HEK293 (cell line): ENCODE measurements at regions not wholly inside any gene's neighbourhood (a gene's known extent, or its start where the extent isn't known, plus 50 kb on each side); places are given as distances from the start of the nearest gene placed in this dataset.
A peak's percentile ranks its signal among the peaks of the same experiment; 100 is the strongest.

Experiments
- CTCF ChIA-PET: fragments of 350-600 bp; formaldehyde crosslinking; extraction: SDS; loops from one replicate; lab custom pipeline; 2021; ENCODE audit warnings: antibody characterized with exemption; lab: Yijun Ruan, JAX
- POLR2A ChIA-PET: fragments of 300-600 bp; formaldehyde crosslinking; extraction: SDS; loops from one replicate; lab custom pipeline; 2020; ENCODE audit warnings: antibody characterized with exemption, inconsistent platforms; lab: Yijun Ruan, JAX
- H3K27ac ChIP-seq: fragments of 200-500 bp; sonication (Bioruptor generic); 2 replicates; pipeline ENCODE4 v1.5.1; 2014; ENCODE audit warnings: low read depth, low read length, control low read depth, inconsistent platforms; ENCODE audit errors: extremely low read depth
- H3K36me3 ChIP-seq, 2 experiments: fragments of 200-500 bp in 1 of 2; sonication (Bioruptor generic) in 1 of 2; 1 replicate in 1 of 2; 2 replicates in 1 of 2; pipeline ENCODE4 v1.5.1; 2014 to 2017; ENCODE audit warnings: inconsistent platforms in 2 of 2, low read length in 2 of 2; ENCODE audit not compliant: control insufficient read depth in 2 of 2, insufficient read depth in 1 of 2
- H3K4me1 ChIP-seq: fragments of 200-500 bp; sonication (Bioruptor generic); 2 replicates; pipeline ENCODE4 v1.5.1; 2014; ENCODE audit warnings: mild to moderate bottlenecking, low read length, inconsistent platforms; ENCODE audit not compliant: control insufficient read depth, insufficient read depth
- H3K4me3 ChIP-seq: 2 replicates; pipeline ENCODE4 v1.5.1; 2011; ENCODE audit warnings: low read depth, mild to moderate bottlenecking, control low read depth, low read length, moderate library complexity
- H3K9me3 ChIP-seq: fragments of 200-500 bp; sonication (Bioruptor generic); 2 replicates; pipeline ENCODE4 v1.5.1; 2014; ENCODE audit warnings: low read depth, low read length, inconsistent platforms; ENCODE audit not compliant: control insufficient read depth, insufficient read depth
- GLI4 ChIP-seq: fragments of 450-650 bp; formaldehyde crosslinking; IDR thresholded peaks from 2 replicates; pipeline ENCODE4 v1.5.1; 2016; ENCODE audit warnings: missing biosample characterization, missing genetic modification characterization
- GLIS2 ChIP-seq: fragments of 450-650 bp; formaldehyde crosslinking; IDR thresholded peaks from 2 replicates; pipeline ENCODE4 v1.5.1; 2016; ENCODE audit warnings: missing biosample characterization, missing genetic modification characterization
- MZF1 ChIP-seq: fragments of 450-650 bp; formaldehyde crosslinking; IDR thresholded peaks from 2 replicates; pipeline ENCODE4 v1.5.1; 2017; ENCODE audit warnings: missing biosample characterization, missing genetic modification characterization, borderline replicate concordance
- ZBTB1 ChIP-seq: fragments of 450-650 bp; formaldehyde crosslinking; IDR thresholded peaks from 2 replicates; pipeline ENCODE4 v1.5.1; 2016; ENCODE audit warnings: missing biosample characterization, missing genetic modification characterization
- ZBTB20 ChIP-seq: fragments of 450-650 bp; formaldehyde crosslinking; IDR thresholded peaks from 2 replicates; pipeline ENCODE4 v1.5.1; 2016; ENCODE audit warnings: missing biosample characterization, missing genetic modification characterization
- ZFP69B ChIP-seq: fragments of 450-650 bp; formaldehyde crosslinking; IDR thresholded peaks from 2 replicates; pipeline ENCODE4 v1.5.1; 2016; ENCODE audit warnings: missing biosample characterization, missing genetic modification characterization
- ZNF211 ChIP-seq: fragments of 450-650 bp; formaldehyde crosslinking; IDR thresholded peaks from 2 replicates; pipeline ENCODE4 v1.5.1; 2016; ENCODE audit warnings: low read depth, missing biosample characterization, missing genetic modification characterization
- ZNF274 ChIP-seq, 2 experiments: fragments of 200-500 bp in 1 of 2; fragments of 450-650 bp in 1 of 2; sonication (Bioruptor generic) in 1 of 2; formaldehyde crosslinking in 1 of 2; IDR thresholded peaks; 2 replicates each; pipeline versions ENCODE4 v1.5.1 to v1.6.1; 2014 to 2016; ENCODE audit warnings: borderline replicate concordance in 1 of 2, inconsistent platforms in 1 of 2, low read length in 1 of 2, missing biosample characterization in 1 of 2, missing genetic modification characterization in 1 of 2
- ZNF350 ChIP-seq: fragments of 450-650 bp; formaldehyde crosslinking; IDR thresholded peaks from 2 replicates; pipeline ENCODE4 v1.5.0; 2017; ENCODE audit warnings: missing biosample characterization, mild to moderate bottlenecking, missing genetic modification characterization
- ZNF558 ChIP-seq: fragments of 450-650 bp; formaldehyde crosslinking; IDR thresholded peaks from 2 replicates; pipeline ENCODE4 v1.5.1; 2016; ENCODE audit warnings: missing biosample characterization, missing genetic modification characterization
- ZNF624 ChIP-seq: fragments of 450-650 bp; formaldehyde crosslinking; IDR thresholded peaks from 2 replicates; pipeline ENCODE4 v1.5.1; 2017; ENCODE audit warnings: missing biosample characterization, missing genetic modification characterization
- ZNF660 ChIP-seq: fragments of 450-650 bp; IDR thresholded peaks from 2 replicates; pipeline ENCODE4 v1.5.1; 2018; ENCODE audit warnings: missing biosample characterization, mild to moderate bottlenecking, missing genetic modification characterization
- ZNF776 ChIP-seq: fragments of 450-650 bp; formaldehyde crosslinking; IDR thresholded peaks from 2 replicates; pipeline ENCODE4 v1.5.0; 2017; ENCODE audit warnings: missing biosample characterization, missing genetic modification characterization, borderline replicate concordance
- ZNF791 ChIP-seq: fragments of 450-650 bp; formaldehyde crosslinking; IDR thresholded peaks from 2 replicates; pipeline ENCODE4 v1.5.1; 2016; ENCODE audit warnings: missing biosample characterization, missing genetic modification characterization
- TF ChIP-seq, protein P1 (sequence below): fragments of 450-650 bp; formaldehyde crosslinking; IDR thresholded peaks from 2 replicates; pipeline ENCODE4 v1.5.1; 2016; ENCODE audit warnings: missing biosample characterization, missing genetic modification characterization
- TF ChIP-seq, protein P2 (sequence below): fragments of 450-650 bp; formaldehyde crosslinking; IDR thresholded peaks from 2 replicates; pipeline ENCODE4 v1.5.1; 2016; ENCODE audit warnings: missing biosample characterization, missing genetic modification characterization
- TF ChIP-seq, protein P3 (sequence below): fragments of 450-650 bp; formaldehyde crosslinking; IDR thresholded peaks from 2 replicates; pipeline ENCODE4 v1.5.1; 2016; ENCODE audit warnings: missing biosample characterization, missing genetic modification characterization, borderline replicate concordance
- TF ChIP-seq, protein P4 (sequence below): fragments of 450-650 bp; formaldehyde crosslinking; IDR thresholded peaks from 2 replicates; pipeline ENCODE4 v1.5.1; 2016; ENCODE audit warnings: missing biosample characterization, missing genetic modification characterization
- TF ChIP-seq, protein P5 (sequence below): fragments of 450-650 bp; formaldehyde crosslinking; conservative IDR thresholded peaks from 2 replicates; pipeline ENCODE4 v1.5.1; 2016; ENCODE audit warnings: low read depth, missing biosample characterization, missing genetic modification characterization

DNA sequence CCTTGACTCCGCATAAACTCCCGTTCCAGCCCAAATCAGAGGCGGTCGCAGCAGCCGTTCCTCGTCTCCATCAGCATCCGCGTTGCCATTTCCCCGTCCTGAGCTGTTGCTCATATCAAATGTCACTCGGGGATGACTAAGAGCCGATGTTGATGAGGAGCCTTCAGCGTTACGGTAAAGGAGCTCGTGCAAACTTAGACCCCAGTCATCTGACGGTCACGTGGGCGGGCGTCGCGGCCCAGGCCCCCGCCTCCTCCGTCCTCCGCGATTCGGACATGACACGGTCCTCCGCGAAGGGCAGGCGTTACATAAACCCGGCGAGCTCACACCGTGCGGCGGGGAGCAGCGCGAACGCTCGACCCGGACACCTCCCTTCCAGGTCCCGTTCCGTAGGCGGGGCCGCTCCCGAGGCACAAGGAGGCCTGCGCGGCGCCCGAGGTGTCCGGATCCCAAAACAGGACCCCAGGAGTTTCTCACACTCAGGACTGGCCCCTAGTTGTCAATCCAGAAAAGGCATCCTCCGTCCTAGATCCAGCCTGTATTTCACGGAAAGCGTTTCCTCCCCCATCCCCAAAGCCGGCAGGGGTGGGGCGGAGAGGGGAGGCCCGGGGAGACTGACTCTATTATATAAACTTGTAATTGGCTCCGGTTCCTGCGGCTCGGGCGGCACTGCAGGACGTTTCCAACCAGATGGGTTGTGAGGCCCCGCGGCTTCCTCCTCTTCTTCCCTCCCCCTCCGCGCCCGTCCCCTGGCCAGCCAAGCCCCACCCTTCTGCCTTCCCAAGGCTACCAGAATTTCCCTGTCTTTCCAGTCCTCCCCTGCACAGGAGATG, 100.0 kb upstream of the IGF1R start:
- Histone ChIP-seq H3K36me3 (no peaks in the 10 kb centered on the region), H3K9me3 (no peaks in the 10 kb centered on the region), H3K4me1 (peaks cover 9% of the 10 kb centered on the region), H3K27ac (peak overlapping the region; percentile 78), H3K4me3 (peak overlapping the region; percentile 59)
- ChIA-PET CTCF (interaction anchor here (0.6 to 2.4 kb wide), 11 partner anchors 10 to 820 kb away, joined by 3 to 9 read pairs (median 3); no protein-coding TSS in a partner anchor), POLR2A (interaction anchor here (0.7 to 2.8 kb wide), 5 partner anchors 12 to 106 kb away, joined by 3 to 16 read pairs (median 4); no protein-coding TSS in a partner anchor)
- TF ChIP-seq ZFP69B (tag by site-specific recombination) (peak; percentile 31), ZNF660 (0 out of 2 replicates have a peak, but pooled peaks have one; percentile 26), ZBTB1 (no peak), ZNF350 (tag by site-specific recombination) (no peak), ZNF274 (IDR thresholded peaks at IDR 0.05; ENCODE audit: low read length) (no peak), ZNF274 (tag by site-specific recombination; IDR thresholded peaks at IDR 0.05; ENCODE audit: borderline replicate concordance) (no peak), GLIS2 (tag by site-specific recombination) (peak; percentile 84), ZNF624 (tag by site-specific recombination) (no peak), ZNF776 (tag by site-specific recombination) (no peak), GLI4 (tag by site-specific recombination) (0 out of 2 replicates have a peak, but pooled peaks have one; percentile 56), MZF1 (peak; percentile 52; the same call in 1 of the 2 replicates), ZNF791 (no peak), ZBTB20 (tag by site-specific recombination) (peak; percentile 63; the same call in 1 of the 2 replicates), ZNF211 (no peak), ZNF558 (tag by site-specific recombination) (0 out of 2 replicates have a peak, but pooled peaks have one; percentile 10)
- TF ChIP-seq, protein P1, sequence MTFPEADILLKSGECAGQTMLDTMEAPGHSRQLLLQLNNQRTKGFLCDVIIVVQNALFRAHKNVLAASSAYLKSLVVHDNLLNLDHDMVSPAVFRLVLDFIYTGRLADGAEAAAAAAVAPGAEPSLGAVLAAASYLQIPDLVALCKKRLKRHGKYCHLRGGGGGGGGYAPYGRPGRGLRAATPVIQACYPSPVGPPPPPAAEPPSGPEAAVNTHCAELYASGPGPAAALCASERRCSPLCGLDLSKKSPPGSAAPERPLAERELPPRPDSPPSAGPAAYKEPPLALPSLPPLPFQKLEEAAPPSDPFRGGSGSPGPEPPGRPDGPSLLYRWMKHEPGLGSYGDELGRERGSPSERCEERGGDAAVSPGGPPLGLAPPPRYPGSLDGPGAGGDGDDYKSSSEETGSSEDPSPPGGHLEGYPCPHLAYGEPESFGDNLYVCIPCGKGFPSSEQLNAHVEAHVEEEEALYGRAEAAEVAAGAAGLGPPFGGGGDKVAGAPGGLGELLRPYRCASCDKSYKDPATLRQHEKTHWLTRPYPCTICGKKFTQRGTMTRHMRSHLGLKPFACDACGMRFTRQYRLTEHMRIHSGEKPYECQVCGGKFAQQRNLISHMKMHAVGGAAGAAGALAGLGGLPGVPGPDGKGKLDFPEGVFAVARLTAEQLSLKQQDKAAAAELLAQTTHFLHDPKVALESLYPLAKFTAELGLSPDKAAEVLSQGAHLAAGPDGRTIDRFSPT (tag by site-specific recombination) = 0 out of 2 replicates have a peak, but pooled peaks have one; percentile 59
- TF ChIP-seq, protein P2, sequence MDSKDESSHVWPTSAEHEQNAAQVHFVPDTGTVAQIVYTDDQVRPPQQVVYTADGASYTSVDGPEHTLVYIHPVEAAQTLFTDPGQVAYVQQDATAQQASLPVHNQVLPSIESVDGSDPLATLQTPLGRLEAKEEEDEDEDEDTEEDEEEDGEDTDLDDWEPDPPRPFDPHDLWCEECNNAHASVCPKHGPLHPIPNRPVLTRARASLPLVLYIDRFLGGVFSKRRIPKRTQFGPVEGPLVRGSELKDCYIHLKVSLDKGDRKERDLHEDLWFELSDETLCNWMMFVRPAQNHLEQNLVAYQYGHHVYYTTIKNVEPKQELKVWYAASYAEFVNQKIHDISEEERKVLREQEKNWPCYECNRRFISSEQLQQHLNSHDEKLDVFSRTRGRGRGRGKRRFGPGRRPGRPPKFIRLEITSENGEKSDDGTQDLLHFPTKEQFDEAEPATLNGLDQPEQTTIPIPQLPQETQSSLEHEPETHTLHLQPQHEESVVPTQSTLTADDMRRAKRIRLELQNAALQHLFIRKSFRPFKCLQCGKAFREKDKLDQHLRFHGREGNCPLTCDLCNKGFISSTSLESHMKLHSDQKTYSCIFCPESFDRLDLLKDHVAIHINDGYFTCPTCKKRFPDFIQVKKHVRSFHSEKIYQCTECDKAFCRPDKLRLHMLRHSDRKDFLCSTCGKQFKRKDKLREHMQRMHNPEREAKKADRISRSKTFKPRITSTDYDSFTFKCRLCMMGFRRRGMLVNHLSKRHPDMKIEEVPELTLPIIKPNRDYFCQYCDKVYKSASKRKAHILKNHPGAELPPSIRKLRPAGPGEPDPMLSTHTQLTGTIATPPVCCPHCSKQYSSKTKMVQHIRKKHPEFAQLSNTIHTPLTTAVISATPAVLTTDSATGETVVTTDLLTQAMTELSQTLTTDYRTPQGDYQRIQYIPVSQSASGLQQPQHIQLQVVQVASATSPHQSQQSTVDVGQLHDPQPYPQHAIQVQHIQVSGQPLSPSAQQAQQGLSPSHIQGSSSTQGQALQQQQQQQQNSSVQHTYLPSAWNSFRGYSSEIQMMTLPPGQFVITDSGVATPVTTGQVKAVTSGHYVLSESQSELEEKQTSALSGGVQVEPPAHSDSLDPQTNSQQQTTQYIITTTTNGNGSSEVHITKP (tag by site-specific recombination) = 0 out of 2 replicates have a peak, but pooled peaks have one; percentile 38
- TF ChIP-seq, protein P3, sequence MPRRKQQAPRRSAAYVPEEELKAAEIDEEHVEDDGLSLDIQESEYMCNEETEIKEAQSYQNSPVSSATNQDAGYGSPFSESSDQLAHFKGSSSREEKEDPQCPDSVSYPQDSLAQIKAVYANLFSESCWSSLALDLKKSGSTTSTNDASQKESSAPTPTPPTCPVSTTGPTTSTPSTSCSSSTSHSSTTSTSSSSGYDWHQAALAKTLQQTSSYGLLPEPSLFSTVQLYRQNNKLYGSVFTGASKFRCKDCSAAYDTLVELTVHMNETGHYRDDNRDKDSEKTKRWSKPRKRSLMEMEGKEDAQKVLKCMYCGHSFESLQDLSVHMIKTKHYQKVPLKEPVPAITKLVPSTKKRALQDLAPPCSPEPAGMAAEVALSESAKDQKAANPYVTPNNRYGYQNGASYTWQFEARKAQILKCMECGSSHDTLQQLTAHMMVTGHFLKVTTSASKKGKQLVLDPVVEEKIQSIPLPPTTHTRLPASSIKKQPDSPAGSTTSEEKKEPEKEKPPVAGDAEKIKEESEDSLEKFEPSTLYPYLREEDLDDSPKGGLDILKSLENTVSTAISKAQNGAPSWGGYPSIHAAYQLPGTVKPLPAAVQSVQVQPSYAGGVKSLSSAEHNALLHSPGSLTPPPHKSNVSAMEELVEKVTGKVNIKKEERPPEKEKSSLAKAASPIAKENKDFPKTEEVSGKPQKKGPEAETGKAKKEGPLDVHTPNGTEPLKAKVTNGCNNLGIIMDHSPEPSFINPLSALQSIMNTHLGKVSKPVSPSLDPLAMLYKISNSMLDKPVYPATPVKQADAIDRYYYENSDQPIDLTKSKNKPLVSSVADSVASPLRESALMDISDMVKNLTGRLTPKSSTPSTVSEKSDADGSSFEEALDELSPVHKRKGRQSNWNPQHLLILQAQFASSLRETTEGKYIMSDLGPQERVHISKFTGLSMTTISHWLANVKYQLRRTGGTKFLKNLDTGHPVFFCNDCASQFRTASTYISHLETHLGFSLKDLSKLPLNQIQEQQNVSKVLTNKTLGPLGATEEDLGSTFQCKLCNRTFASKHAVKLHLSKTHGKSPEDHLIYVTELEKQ (tag by site-specific recombination) = peak; percentile 89
- TF ChIP-seq, protein P4, sequence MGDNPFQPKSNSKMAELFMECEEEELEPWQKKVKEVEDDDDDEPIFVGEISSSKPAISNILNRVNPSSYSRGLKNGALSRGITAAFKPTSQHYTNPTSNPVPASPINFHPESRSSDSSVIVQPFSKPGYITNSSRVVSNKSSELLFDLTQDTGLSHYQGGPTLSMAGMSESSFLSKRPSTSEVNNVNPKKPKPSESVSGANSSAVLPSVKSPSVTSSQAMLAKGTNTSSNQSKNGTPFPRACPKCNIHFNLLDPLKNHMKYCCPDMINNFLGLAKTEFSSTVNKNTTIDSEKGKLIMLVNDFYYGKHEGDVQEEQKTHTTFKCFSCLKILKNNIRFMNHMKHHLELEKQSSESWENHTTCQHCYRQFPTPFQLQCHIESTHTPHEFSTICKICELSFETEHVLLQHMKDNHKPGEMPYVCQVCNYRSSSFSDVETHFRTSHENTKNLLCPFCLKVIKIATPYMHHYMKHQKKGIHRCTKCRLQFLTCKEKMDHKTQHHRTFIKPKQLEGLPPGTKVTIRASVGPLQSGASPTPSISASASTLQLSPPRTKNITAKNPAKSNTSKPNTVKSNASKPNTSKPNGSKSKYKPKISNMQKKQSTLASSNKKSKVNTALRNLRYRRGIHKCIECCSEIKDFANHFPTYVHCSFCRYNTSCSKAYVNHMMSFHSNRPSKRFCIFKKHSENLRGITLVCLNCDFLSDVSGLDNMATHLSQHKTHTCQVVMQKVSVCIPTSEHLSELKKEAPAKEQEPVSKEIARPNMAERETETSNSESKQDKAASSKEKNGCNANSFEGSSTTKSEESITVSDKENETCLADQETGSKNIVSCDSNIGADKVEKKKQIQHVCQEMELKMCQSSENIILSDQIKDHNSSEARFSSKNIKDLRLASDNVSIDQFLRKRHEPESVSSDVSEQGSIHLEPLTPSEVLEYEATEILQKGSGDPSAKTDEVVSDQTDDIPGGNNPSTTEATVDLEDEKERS (tag by site-specific recombination) = no peak
- TF ChIP-seq, protein P5, sequence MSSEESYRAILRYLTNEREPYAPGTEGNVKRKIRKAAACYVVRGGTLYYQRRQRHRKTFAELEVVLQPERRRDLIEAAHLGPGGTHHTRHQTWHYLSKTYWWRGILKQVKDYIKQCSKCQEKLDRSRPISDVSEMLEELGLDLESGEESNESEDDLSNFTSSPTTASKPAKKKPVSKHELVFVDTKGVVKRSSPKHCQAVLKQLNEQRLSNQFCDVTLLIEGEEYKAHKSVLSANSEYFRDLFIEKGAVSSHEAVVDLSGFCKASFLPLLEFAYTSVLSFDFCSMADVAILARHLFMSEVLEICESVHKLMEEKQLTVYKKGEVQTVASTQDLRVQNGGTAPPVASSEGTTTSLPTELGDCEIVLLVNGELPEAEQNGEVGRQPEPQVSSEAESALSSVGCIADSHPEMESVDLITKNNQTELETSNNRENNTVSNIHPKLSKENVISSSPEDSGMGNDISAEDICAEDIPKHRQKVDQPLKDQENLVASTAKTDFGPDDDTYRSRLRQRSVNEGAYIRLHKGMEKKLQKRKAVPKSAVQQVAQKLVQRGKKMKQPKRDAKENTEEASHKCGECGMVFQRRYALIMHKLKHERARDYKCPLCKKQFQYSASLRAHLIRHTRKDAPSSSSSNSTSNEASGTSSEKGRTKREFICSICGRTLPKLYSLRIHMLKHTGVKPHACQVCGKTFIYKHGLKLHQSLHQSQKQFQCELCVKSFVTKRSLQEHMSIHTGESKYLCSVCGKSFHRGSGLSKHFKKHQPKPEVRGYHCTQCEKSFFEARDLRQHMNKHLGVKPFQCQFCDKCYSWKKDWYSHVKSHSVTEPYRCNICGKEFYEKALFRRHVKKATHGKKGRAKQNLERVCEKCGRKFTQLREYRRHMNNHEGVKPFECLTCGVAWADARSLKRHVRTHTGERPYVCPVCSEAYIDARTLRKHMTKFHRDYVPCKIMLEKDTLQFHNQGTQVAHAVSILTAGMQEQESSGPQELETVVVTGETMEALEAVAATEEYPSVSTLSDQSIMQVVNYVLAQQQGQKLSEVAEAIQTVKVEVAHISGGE (tag by site-specific recombination) = peak; percentile 56
